Progenitor cell of endocrine pancreas (in vitro differentiated cells): ENCODE measurements at regions not wholly inside any gene's neighbourhood (a gene's known extent, or its start where the extent isn't known, plus 50 kb on each side); places are given as distances from the start of the nearest gene placed in this dataset.

Source experiments
- DNase-seq: peaks from one replicate; pipeline ENCODE4 v3.0.0; 2021; ENCODE audit warnings: low spot score; ENCODE audit not compliant: unreplicated experiment
- H3K27ac Mint-ChIP-seq: 2 replicates; pipeline ENCODE4 v1.8.0; 2021; ENCODE audit warnings: mild to moderate bottlenecking, moderate library complexity, mixed read lengths
- H3K27me3 Mint-ChIP-seq: 2 replicates; pipeline ENCODE4 v1.8.0; 2021; ENCODE audit warnings: mixed read lengths
- H3K36me3 Mint-ChIP-seq: 2 replicates; pipeline ENCODE4 v1.8.0; 2022; ENCODE audit warnings: mixed read lengths; ENCODE audit not compliant: insufficient read depth
- H3K4me1 Mint-ChIP-seq: 2 replicates; pipeline ENCODE4 v1.8.0; 2021; ENCODE audit warnings: low read depth, mixed read lengths
- H3K4me3 Mint-ChIP-seq: 2 replicates; pipeline ENCODE4 v1.8.0; 2021; ENCODE audit warnings: low read depth, mild to moderate bottlenecking, moderate library complexity, mixed read lengths
- H3K9me3 Mint-ChIP-seq: 2 replicates; pipeline ENCODE4 v1.8.0; 2021; ENCODE audit warnings: low read depth, mixed read lengths
- TF ChIP-seq, protein P1 (sequence below): fragments of 200-600 bp; sonication (generic); IDR thresholded peaks from one replicate; pipeline ENCODE4 v1.5.0; 2021; ENCODE audit warnings: antibody characterized with exemption, mild to moderate bottlenecking; ENCODE audit not compliant: unreplicated experiment

DNA sequence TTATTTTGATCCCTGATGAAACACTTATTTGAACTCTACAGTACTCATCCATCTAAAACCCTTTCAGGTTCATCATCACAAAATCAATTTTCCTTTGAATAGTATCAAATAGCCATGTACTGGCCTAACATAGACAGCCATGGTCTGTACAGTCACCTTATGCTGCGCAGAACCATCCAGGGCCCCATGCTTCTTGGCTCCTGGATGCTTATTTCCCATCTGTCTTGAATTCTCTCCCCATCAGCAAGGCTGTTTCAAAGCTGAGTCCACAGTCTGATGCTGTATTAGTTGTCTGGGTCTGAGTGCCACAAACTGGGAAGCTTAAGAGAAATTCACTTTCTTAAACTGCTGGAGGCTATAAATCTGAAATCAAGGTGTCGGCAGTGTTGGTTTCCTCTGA lies 290.2 kb downstream of the OSR1 start:
- peaks cover 3% of the 10 kb centered on the region for H3K27me3 Mint-ChIP-seq
- DNase-seq = no peak
- no peak overlapping the region for H3K4me3 Mint-ChIP-seq
- no peak overlapping the region for H3K27ac Mint-ChIP-seq
- no peaks in the 10 kb centered on the region for H3K36me3 Mint-ChIP-seq
- TF ChIP-seq, protein P1, sequence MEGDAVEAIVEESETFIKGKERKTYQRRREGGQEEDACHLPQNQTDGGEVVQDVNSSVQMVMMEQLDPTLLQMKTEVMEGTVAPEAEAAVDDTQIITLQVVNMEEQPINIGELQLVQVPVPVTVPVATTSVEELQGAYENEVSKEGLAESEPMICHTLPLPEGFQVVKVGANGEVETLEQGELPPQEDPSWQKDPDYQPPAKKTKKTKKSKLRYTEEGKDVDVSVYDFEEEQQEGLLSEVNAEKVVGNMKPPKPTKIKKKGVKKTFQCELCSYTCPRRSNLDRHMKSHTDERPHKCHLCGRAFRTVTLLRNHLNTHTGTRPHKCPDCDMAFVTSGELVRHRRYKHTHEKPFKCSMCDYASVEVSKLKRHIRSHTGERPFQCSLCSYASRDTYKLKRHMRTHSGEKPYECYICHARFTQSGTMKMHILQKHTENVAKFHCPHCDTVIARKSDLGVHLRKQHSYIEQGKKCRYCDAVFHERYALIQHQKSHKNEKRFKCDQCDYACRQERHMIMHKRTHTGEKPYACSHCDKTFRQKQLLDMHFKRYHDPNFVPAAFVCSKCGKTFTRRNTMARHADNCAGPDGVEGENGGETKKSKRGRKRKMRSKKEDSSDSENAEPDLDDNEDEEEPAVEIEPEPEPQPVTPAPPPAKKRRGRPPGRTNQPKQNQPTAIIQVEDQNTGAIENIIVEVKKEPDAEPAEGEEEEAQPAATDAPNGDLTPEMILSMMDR = no peak
- no peaks in the 10 kb centered on the region for H3K4me1 Mint-ChIP-seq
- H3K9me3 Mint-ChIP-seq = no peaks in the 10 kb centered on the region

DNA sequence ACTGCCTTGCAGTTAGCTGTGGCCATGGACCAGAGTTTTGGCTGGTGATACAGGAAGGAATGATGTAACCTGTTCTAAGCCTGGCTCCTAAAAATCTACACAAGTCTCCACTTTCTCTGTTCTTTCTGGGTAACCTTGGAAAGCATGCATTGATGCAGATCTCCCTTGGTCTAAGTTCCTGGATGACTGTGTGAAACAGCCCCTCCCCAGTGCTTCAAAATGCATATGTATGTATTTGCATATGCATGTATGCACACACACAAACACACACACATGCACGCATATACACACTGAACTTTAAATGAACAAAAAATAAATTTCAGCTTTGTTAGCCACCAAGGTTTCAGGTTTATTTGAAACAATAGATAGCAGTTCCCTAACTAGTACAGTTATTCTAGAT lies 296.1 kb downstream of the OSR1 start:
- no peaks in the 10 kb centered on the region for H3K36me3 Mint-ChIP-seq
- peaks cover 18% of the 10 kb centered on the region for H3K4me1 Mint-ChIP-seq
- DNase-seq = no peak
- TF ChIP-seq, protein P1 = no peak
- no peak overlapping the region for H3K27ac Mint-ChIP-seq
- H3K4me3 Mint-ChIP-seq = no peak overlapping the region
- no peaks in the 10 kb centered on the region for H3K27me3 Mint-ChIP-seq
- H3K9me3 Mint-ChIP-seq = no peaks in the 10 kb centered on the region

DNA sequence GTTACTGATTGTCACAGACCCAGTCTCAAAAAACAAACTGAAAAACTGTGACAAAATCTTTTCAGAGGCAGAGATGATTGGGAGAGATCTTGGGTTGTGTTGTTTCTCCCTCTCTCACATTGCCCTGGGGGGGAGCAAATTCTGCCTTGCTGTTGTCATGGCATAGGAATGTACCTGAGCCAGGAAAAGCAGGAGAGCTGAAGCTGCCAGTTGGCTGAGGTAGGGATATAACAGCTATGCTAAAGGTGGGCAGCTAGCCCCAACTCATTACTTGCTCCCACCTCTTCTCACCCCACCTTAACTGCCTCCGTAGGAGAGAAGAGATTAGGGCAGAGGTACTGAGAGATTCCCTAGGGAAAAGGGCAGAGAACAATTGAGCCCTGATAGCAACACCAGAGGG lies 299.3 kb downstream of the OSR1 start:
- peaks cover 8% of the 10 kb centered on the region for H3K9me3 Mint-ChIP-seq
- no peaks in the 10 kb centered on the region for H3K36me3 Mint-ChIP-seq
- peaks cover 18% of the 10 kb centered on the region for H3K4me1 Mint-ChIP-seq
- no peak overlapping the region for H3K4me3 Mint-ChIP-seq
- DNase-seq = no peak
- no peaks in the 10 kb centered on the region for H3K27me3 Mint-ChIP-seq
- H3K27ac Mint-ChIP-seq = no peak overlapping the region
- TF ChIP-seq, protein P1 = no peak

DNA sequence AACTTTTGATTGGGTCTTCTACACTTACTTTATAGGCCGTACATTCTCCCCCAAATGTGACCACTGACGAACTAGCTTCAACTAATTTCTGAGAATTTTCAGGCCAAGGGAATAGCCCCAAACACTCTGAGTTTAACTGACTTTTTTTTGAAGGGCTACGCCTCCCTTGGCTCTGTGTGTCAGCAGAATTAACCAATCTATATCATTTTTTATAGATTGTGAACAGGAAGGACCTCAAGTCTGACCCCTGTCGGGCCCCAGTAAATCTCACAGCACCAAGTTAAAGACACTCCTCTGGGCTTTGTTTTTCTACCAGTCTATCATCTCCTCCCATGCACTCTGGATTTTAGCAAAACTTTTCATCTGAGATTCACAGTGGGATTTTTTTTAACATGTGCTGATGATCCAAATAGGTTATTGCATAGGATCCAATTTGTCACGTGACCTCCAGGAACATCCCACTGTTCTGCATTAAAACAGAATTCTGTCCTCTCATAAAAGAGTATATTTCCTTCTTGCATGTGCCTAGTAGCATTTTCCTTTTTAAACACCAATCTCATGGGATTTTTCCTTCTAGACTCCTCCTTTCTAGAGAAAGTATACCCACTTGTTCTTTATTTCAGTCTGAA lies 307.1 kb downstream of the OSR1 start:
- Mint-ChIP-seq H3K4me3 (no peak overlapping the region), H3K27me3 (no peaks in the 10 kb centered on the region), H3K4me1 (peaks cover 15% of the 10 kb centered on the region), H3K27ac (no peak overlapping the region), H3K36me3 (no peaks in the 10 kb centered on the region), H3K9me3 (peaks cover 12% of the 10 kb centered on the region)
- no peak for DNase-seq
- TF ChIP-seq, protein P1 = no peak

DNA sequence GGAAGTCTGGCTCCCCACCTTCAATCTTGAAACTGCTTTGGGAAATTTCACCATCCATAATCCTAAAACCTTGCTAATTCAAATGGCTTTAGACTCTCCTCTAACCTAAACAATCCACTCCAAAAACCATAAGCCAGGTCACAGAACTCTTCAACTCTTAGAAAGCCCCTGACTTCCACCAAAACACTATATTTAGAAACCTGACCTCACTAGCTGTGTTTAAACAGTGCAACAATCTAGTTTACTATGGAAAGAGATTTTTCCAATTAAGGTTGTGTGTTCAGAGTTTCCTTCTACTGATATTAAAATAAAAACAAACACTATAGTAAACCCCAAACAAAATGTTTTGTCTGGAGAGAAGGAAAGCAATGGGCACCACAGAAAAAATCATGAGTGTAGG lies 308.1 kb downstream of the OSR1 start:
- no peak for DNase-seq
- TF ChIP-seq, protein P1 = no peak
- Mint-ChIP-seq H3K9me3 (peaks cover 7% of the 10 kb centered on the region), H3K27ac (no peak overlapping the region), H3K4me1 (peaks cover 15% of the 10 kb centered on the region), H3K4me3 (no peak overlapping the region), H3K27me3 (no peaks in the 10 kb centered on the region), H3K36me3 (no peaks in the 10 kb centered on the region)
